ENCODE measurements at regions not wholly inside any gene's neighbourhood (a gene's known extent, or its start where the extent isn't known, plus 50 kb on each side); places are given as distances from the start of the nearest gene placed in this dataset.

GRCh38 chr4:162535121-162535520 lies 371.3 kb upstream of the FSTL5 start:
- TF ChIP-seq CTCF (IDR thresholded peaks at IDR 0.05) (no peak), POLR2AphosphoS5 (IDR thresholded peaks at IDR 0.05) (no peak), POLR2A (IDR thresholded peaks at IDR 0.05) (no peak), EP300 (IDR thresholded peaks at IDR 0.05) (no peak)
- DNase-seq (ENCODE audit: low spot score in 2 of 2), result no peak
- no peaks in the 10 kb centered on the region for H3K27me3 ChIP-seq
- no peaks in the 10 kb centered on the region for H3K4me1 ChIP-seq
- H3K4me3 ChIP-seq, result no peak overlapping the region
- H3K27ac ChIP-seq, result no peak overlapping the region
- no peaks in the 10 kb centered on the region for H3K9me3 ChIP-seq
- 48% methylated on average over 1 of the region's 1 CpG for whole genome bisulfite sequencing
- no peaks in the 10 kb centered on the region for H3K36me3 ChIP-seq

GRCh38 chr4:162523171-162523570 lies 359.4 kb upstream of the FSTL5 start:
- Histone ChIP-seq H3K27me3 (no peaks in the 10 kb centered on the region), H3K27ac (no peak overlapping the region), H3K36me3 (no peaks in the 10 kb centered on the region), H3K9me3 (no peaks in the 10 kb centered on the region), H3K4me1 (no peaks in the 10 kb centered on the region), H3K4me3 (no peak overlapping the region)
- 86% methylated on average over 4 of the region's 4 CpGs for WGBS
- DNase-seq (ENCODE audit: low spot score in 2 of 2), result no peak
- TF ChIP-seq CTCF (IDR thresholded peaks at IDR 0.05), result no peak
- TF ChIP-seq POLR2AphosphoS5 (IDR thresholded peaks at IDR 0.05), result no peak
- TF ChIP-seq EP300 (IDR thresholded peaks at IDR 0.05), result no peak
- no peak for TF ChIP-seq POLR2A (IDR thresholded peaks at IDR 0.05)

- WGBS, result 79% methylated on average over 1 of the region's 1 CpG
- Histone ChIP-seq H3K4me1 (no peaks in the 10 kb centered on the region), H3K27ac (no peak overlapping the region), H3K27me3 (no peaks in the 10 kb centered on the region), H3K36me3 (no peaks in the 10 kb centered on the region), H3K4me3 (no peak overlapping the region), H3K9me3 (no peaks in the 10 kb centered on the region)
- DNase-seq (ENCODE audit: low spot score in 2 of 2), result no peak
- TF ChIP-seq EP300 (IDR thresholded peaks at IDR 0.05), result no peak
- TF ChIP-seq POLR2AphosphoS5 (IDR thresholded peaks at IDR 0.05), result no peak
- no peak for TF ChIP-seq CTCF (IDR thresholded peaks at IDR 0.05)
- no peak for TF ChIP-seq POLR2A (IDR thresholded peaks at IDR 0.05)
These were observed 358.9 kb upstream of the FSTL5 start for GRCh38 chr4:162522724-162523123.

- Histone ChIP-seq H3K27ac (no peak overlapping the region), H3K27me3 (no peaks in the 10 kb centered on the region), H3K9me3 (no peaks in the 10 kb centered on the region), H3K4me1 (no peaks in the 10 kb centered on the region), H3K4me3 (no peak overlapping the region), H3K36me3 (no peaks in the 10 kb centered on the region)
- TF ChIP-seq CTCF (IDR thresholded peaks at IDR 0.05), result no peak
- no peak for TF ChIP-seq POLR2AphosphoS5 (IDR thresholded peaks at IDR 0.05)
- no peak for TF ChIP-seq EP300 (IDR thresholded peaks at IDR 0.05)
- no peak for TF ChIP-seq POLR2A (IDR thresholded peaks at IDR 0.05)
- 89% methylated on average over 3 of the region's 3 CpGs for WGBS
- DNase-seq (ENCODE audit: low spot score in 2 of 2), result no peak
These were observed 347.1 kb upstream of the FSTL5 start for GRCh38 chr4:162510937-162511336.

GRCh38 chr4:162510115-162510514 lies 346.3 kb upstream of the FSTL5 start:
- H3K36me3 ChIP-seq, result no peaks in the 10 kb centered on the region
- H3K27ac ChIP-seq, result no peak overlapping the region
- 81% methylated on average over 4 of the region's 4 CpGs for WGBS
- DNase-seq (ENCODE audit: low spot score in 2 of 2), result no peak
- TF ChIP-seq CTCF (IDR thresholded peaks at IDR 0.05) (no peak), POLR2A (IDR thresholded peaks at IDR 0.05) (no peak), EP300 (IDR thresholded peaks at IDR 0.05) (no peak), POLR2AphosphoS5 (IDR thresholded peaks at IDR 0.05) (no peak)
- no peaks in the 10 kb centered on the region for H3K4me1 ChIP-seq
- no peaks in the 10 kb centered on the region for H3K27me3 ChIP-seq
- H3K4me3 ChIP-seq, result no peak overlapping the region
- no peaks in the 10 kb centered on the region for H3K9me3 ChIP-seq
